K562 (cell line): ENCODE measurements at regions not wholly inside any gene's neighbourhood (a gene's known extent, or its start where the extent isn't known, plus 50 kb on each side); places are given as distances from the start of the nearest gene placed in this dataset.

Experiments used
- CEBPB ChIP-seq: fragments of 450-650 bp; IDR thresholded peaks from 2 replicates; pipeline ENCODE4 v1.6.1; 2016; ENCODE audit warnings: missing genetic modification characterization, missing compliant biosample characterization
- ZBTB7A ChIP-seq: IDR thresholded peaks from 2 replicates; pipeline ENCODE4 v1.6.1; 2011; ENCODE audit warnings: low read depth, mild to moderate bottlenecking, low read length, moderate library complexity, borderline replicate concordance; ENCODE audit not compliant: control insufficient read depth

DNA sequence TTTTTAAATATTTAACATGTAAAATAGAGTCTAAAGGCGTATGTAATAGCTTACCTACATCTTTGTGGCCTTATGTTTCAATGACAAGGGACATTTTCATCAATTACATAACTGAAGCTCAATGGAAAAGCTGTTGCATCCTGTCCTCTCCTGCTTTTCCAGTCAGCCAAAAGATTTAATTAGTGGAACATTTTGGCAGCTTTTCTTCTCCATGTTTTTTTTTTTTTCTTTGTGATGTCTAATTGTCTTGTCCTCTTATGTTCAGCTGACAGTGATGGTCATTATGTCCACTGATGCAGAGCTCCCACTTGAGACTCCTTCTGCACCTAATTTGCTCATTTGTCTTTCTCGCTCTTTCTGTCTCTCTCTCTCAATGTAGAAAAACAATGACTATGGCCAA lies 422.2 kb downstream of the GABRG1 start:
- TF ChIP-seq ZBTB7A, result no peak
- no peak for TF ChIP-seq CEBPB (tag)
